SIG-M5 treated with dmso at 0.1 percent for 504 hours (cell line): ENCODE measurements at regions not wholly inside any gene's neighbourhood (a gene's known extent, or its start where the extent isn't known, plus 50 kb on each side); places are given as distances from the start of the nearest gene placed in this dataset.
"Not testable (repeated sequence)": the region's sequence is repeated elsewhere in the genome, so short reads cannot be mapped to it uniquely, and the experiment has no call there.

Source experiments
- DNase-seq: peaks from one replicate; lab custom pipeline; 2025; ENCODE audit not compliant: unreplicated experiment; lab: John Stamatoyannopoulos, UW

- DNase-seq, result no peak
These were observed 1144.2 kb downstream of the FAT4 start for GRCh38 chr4:126458993-126459392.

DNA sequence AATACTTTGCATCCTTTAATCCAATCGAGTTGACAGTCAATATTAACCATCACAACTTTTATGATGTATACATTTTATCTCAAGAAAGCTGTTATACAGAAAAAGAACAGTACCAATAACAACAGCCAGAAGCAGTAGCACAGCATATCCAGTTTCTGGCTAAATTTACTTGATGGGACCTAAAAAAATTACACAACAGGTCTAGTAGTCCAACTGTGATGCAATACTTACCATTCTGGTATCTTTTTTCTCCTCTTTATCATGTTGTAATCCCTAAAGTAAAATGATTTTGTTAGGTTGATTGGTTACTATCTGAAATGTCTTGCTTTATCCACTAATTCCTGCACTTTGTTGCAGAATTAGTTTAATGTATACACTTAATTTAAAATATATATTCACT, 1150.6 kb downstream of the FAT4 start:
- peak; percentile 68 for DNase-seq

DNA sequence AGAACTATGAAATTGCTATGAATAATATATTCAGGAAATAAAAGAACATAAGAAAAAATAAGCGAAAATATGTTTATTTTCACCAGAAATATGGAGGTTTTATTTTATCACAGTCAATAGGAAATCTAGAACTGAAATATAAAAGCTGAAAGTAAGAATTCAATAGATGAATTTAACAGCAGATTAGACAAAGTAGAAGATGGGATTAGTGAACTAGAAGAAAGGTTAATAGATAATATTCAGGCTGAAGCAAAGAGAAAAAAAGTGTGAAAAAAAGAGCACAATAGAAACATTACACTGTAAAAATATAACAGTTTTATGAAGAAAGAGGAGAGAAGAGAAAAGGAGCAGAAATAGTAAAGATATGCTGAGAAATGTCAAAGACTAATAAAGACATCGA, 1152.1 kb downstream of the FAT4 start:
- DNase-seq, result no peak

GRCh38 chr4:126468144-126468543, 1153.4 kb downstream of the FAT4 start:
- no peak for DNase-seq

GRCh38 chr4:126470862-126471261, 1156.1 kb downstream of the FAT4 start:
- DNase-seq, result peak; percentile 2

- DNase-seq, result no peak
These were observed 1157.0 kb upstream of the INTU start for GRCh38 chr4:126475730-126476129.

GRCh38 chr4:126479709-126480108, 1153.0 kb upstream of the INTU start:
- no peak for DNase-seq

- no peak for DNase-seq
These were observed 1150.4 kb upstream of the INTU start for GRCh38 chr4:126482311-126482710.

DNA sequence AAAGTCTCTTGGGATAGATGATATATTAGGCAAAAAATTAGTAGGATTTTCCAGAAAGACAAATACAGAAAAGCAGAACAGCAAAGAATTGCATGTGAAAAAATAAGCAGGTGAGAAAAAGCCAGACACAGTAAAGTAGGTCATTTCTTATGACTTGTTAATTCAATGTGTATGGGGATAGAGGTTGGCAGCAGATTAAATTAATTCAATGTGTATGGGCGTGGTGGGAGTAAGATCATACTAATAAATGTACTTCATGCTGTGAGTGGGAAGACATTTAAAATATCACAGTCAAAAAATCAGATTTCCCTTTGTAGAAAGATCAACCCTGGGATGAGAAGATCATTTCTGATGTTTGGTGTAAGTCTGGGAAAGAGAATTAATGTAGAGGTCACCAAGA, 1146.4 kb upstream of the INTU start:
- no peak for DNase-seq

GRCh38 chr4:126489826-126490463, 1142.8 kb upstream of the INTU start:
- no peak for DNase-seq

DNA sequence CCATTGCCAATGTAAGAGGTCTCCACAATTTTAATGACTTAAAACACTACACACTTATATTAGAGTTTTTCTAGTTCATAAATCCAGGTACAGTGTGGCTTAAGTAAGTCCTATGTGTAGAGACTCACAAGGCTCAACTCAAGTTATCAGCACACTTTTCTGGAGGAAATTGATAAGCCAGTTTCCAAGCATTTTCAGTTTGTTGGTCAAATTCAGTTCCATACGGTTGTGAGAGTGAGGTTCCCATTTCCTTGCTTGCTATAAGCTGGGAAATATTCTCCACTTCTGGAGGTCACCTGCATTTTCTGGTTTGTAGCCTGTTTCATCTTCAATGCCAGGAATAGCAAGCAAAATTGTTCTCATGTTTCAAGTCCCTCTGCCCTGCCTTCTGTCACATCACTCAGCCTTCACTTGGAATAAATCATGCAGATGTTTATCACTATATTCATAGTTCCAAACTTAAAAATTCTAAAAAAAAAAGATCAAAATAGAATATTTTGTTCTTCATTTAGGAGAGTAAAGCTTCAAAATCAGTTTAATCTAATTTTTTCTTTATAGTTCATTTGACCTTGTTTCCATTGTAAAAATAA, 1137.5 kb upstream of the INTU start:
- DNase-seq, result no peak

GRCh38 chr4:126512979-126513378, 1119.8 kb upstream of the INTU start:
- DNase-seq, result no peak

DNA sequence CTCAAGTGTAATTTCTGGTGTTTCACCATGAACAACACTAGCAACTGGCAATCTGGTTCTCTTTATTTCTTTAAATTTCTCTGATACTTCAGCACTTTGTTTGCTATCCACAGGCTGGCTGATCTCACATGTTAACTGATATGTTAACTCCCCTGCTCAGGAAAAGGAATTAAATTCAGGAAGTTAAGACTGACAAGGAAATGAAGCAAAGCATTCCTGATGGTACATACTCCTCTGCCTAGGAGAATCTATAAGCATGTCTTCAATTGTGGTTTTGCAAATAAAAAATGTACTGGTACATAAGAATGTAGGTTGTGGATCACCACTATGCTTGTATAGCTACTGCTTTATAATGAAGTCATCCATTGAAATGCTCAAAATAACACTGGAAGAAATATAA, 1119.2 kb upstream of the INTU start:
- no peak for DNase-seq

DNA sequence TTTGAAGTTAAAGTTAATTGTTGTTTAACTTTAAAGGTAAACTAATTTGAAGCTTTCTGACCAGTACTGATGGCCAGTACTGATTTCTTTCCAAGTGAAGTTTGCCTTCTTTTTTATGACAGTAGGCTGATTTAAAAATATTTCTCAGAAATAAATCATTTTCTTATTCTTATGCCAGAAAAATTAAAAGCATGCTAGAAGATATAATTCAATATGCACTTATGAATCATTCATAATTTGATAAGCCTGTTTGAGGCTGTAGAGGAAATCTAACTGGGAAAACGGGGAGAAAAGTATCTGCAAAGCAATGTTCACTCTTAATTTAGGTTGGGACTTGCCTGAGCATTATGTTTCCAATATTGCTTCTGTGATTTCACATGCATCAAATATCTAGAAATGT, 1112.0 kb upstream of the INTU start:
- no peak for DNase-seq

DNA sequence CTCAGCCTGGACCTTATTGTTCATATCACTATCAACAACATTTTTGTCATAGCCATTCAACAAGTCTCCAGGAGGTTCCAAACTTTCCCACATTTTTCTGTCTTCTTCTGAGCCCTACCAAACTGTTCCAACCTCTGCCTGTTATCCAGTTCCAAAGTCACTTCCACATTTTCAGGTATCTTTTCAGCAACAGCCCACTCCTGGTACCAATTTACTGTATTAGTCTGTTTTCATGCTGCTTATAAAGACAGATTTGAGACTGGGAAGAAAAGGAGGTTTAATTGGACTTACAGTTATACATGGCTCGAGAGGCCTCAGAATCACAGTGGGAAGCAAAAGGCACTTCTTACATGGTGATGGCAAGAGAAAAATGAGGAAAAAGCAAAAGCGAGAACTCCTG, 1107.4 kb upstream of the INTU start:
- DNase-seq, result not testable (repeated sequence)

- DNase-seq, result no peak
These were observed 1106.4 kb upstream of the INTU start for GRCh38 chr4:126526335-126526734.

GRCh38 chr4:126529997-126530396, 1102.8 kb upstream of the INTU start:
- no peak for DNase-seq

DNA sequence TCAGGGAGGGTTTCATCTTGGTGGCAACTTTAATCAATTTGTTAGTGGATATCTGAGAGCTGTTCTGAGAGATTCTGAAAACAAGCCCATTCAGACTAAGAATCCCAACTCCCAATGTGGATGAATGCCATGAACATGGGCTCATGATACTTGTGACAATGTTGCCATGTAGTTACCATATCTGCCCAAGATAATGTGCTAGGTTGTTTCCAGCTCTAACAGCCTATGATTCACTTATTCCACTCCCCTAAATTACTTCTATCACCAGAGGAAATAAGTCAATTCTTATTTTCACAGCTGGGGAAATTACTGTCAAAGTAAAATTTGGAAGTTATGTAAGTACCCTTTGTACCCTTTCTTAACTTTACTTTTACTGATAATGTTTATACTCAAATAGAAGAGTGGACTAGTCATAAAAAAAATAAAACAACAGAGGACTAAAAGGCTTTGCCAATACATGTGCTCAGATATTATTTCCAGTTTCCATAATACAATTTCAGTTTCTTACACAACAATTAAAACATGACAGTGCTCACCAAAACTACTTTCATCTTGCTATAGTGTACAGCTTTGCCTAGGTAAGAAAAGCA, 1101.7 kb upstream of the INTU start:
- no peak for DNase-seq

GRCh38 chr4:126532527-126532926, 1100.2 kb upstream of the INTU start:
- DNase-seq, result no peak

DNA sequence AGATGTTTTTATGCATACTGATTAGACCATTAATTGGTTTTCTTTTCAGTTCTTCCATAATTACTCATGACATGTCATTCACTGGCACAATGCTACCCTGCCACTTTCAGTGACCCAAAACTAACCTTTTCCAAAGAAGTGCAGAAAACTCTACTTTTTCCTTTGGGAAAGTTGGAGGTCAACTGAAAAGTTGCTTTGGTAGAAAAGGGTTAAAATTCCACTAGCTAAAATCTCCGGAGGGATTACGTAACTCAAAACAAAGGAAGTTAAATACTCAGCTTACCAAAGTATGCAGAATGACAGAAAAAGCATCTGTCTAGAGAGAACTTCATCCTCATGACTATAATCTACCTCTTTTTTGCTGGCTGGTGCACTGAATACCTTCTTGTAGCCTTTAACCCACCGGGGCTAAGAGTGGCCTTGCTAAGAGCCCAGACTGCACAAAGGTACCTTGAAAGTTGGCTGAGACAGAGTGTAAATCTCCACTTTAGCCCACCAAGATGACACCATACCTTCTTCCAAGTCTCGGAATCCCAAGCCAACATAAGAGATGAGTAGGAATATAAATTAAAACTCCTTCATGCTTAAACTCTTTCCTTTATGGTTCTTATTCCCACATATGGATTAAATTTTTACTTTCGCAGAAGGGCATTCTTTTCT, 1099.5 kb upstream of the INTU start:
- no peak for DNase-seq

DNA sequence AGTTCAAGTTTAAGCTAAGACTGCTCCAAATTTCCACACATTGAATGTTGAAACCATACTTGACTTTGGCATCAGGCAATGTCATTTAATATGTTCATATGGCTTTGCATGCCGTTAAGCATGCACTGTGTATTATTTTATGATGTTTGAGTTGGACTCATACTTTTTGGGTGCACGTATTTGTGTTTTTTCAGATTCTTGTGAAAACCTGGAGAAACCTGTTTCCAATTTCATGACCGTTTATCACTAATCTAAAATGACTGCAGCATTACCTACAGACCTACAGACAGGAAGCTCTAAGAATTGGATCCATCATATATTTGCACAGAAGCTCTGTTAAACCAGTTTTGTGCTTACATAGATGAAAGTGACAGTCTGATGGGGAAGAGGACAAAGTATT, 1093.0 kb upstream of the INTU start:
- DNase-seq, result no peak

DNA sequence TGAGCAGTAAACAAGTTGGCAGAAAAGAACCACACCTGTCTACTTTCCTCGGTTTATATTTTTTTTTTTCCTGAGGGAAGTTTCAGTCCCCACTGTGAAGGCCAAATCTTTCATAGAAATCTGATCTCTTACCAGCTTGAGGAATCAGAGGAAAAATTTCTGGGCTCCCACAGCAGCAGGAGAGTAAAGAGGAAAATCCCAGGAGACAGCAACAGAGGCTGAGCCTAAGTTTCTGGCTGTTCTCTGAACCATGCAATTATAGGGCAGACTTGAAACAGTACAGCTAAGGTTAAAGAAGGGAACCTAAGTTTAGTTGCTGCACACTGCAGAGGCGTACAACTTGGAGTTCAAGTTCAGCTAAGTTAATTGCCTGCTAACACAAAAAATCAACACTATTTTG, 1090.9 kb upstream of the INTU start:
- no peak for DNase-seq
